Retinal pigment epithelial cell (primary cell): ENCODE measurements at regions not wholly inside any gene's neighbourhood (a gene's known extent, or its start where the extent isn't known, plus 50 kb on each side); places are given as distances from the start of the nearest gene placed in this dataset.

Experiments
- DNase-seq: peaks from one replicate; pipeline ENCODE4 v3.0.0-alpha.2; 2010; ENCODE audit warnings: low read depth
- H3K4me3 ChIP-seq: 2 replicates; pipeline ENCODE4 v1.5.1; 2011; ENCODE audit warnings: mild to moderate bottlenecking, low read length, control low read depth, moderate library complexity
- TF ChIP-seq, protein P1 (sequence below): conservative IDR thresholded peaks from 2 replicates; pipeline ENCODE4 v1.5.1; 2011; ENCODE audit warnings: low read depth, low read length, control low read depth, inconsistent platforms

- no peak for DNase-seq
- H3K4me3 ChIP-seq: no peak overlapping the region
- TF ChIP-seq, protein P1, sequence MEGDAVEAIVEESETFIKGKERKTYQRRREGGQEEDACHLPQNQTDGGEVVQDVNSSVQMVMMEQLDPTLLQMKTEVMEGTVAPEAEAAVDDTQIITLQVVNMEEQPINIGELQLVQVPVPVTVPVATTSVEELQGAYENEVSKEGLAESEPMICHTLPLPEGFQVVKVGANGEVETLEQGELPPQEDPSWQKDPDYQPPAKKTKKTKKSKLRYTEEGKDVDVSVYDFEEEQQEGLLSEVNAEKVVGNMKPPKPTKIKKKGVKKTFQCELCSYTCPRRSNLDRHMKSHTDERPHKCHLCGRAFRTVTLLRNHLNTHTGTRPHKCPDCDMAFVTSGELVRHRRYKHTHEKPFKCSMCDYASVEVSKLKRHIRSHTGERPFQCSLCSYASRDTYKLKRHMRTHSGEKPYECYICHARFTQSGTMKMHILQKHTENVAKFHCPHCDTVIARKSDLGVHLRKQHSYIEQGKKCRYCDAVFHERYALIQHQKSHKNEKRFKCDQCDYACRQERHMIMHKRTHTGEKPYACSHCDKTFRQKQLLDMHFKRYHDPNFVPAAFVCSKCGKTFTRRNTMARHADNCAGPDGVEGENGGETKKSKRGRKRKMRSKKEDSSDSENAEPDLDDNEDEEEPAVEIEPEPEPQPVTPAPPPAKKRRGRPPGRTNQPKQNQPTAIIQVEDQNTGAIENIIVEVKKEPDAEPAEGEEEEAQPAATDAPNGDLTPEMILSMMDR: no peak
Observed at GRCh38 chr20:40056171-40056570, 632.9 kb downstream of the MAFB start.

DNA sequence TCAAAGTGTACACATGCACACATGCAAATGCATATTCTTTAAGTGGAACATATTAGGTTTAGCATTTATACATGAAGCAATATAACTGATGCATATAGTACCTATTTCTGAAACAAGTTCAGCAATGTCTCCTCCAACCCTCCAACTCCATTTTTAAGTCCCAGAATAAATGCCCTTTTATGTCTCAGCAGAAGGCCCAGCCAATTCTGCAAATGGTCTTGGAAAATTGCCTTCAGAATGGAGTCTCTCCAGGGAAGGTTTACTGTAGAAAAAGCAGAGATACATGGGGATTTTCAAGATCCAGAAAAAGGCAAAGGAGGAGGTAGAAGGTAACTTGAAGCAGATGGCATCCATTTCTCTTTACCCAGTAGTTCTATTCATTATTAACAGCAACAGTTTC lies 633.3 kb downstream of the MAFB start:
- no peak overlapping the region for H3K4me3 ChIP-seq
- no peak for DNase-seq
- TF ChIP-seq, protein P1: no peak

DNA sequence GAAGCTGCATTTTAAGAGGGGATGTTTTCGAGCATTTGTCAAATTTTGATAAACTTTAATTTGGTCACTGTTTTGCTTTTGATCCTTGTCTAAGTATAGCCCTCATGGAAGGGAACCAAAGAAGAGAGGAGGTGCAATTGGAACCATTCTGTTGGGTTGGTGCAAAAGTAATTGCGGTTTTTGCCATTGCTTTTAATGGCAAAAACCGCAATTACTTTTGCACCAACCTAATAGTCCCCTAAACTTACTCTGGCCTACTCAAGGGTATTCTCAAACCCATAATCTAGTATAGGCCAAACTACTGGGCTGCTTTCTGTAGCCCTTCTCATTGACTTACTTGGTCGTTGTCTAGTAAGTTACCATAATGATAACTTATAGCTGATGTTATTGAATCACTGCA lies 634.7 kb downstream of the MAFB start:
- TF ChIP-seq, protein P1: no peak
- no peak overlapping the region for H3K4me3 ChIP-seq
- no peak for DNase-seq

GRCh38 chr20:40050596-40050995 lies 638.4 kb downstream of the MAFB start:
- TF ChIP-seq, protein P1: no peak
- H3K4me3 ChIP-seq: no peak overlapping the region
- no peak for DNase-seq

- no peak overlapping the region for H3K4me3 ChIP-seq
- TF ChIP-seq, protein P1: no peak
Observed at GRCh38 chr20:40049854-40050253, 639.2 kb downstream of the MAFB start.

DNA sequence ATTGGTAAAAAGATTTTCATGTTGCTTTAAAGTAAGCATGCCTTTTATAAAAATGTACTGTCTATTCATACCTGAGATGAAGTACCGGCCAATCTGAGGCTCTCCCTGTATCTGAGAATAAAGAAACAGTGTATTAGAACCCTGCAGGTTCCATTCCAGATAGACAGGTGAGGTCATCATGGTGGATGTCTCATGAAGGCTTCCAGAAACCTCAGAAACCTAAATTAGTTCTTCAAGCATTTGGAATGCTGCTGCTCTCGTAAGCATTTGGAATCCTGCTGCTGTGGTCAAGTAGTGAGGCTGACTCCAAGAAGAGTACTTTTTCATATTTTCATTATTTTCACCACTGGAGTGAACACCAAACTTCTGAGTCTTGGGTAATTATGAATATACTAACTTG lies 642.3 kb downstream of the MAFB start:
- TF ChIP-seq, protein P1: no peak
- no peak overlapping the region for H3K4me3 ChIP-seq
- no peak for DNase-seq

More at GRCh38 chr20:40049854-40050253, 639.2 kb downstream of the MAFB start:
- DNase-seq: no peak

DNA sequence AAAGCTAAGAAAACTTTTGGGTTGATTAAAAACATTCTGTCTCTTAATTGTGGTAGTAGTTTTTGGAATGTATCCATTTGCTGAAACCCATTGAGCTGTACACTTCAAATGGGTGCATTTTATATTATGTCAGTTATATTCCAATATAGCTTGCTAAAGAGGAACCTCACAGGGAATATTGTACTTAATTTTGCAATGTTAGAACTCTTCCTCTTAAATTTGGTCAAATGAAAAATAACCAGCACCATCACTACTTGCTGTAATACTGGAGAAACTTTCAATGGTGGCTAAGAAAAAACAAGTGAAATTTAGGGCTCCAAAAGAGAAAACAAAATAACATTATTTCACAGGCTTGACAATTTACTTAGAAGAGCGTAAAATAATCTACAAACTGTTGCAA lies 651.5 kb downstream of the MAFB start:
- no peak overlapping the region for H3K4me3 ChIP-seq
- no peak for DNase-seq
- TF ChIP-seq, protein P1: no peak
